Gastrocnemius medialis (tissue), 4 donors: ENCODE measurements at regions not wholly inside any gene's neighbourhood (a gene's known extent, or its start where the extent isn't known, plus 50 kb on each side); places are given as distances from the start of the nearest gene placed in this dataset.

Experiments used
- ATAC-seq, 2 donors: fragments of 150-250 bp; one replicate each; pipeline ENCODE4 v1.9.1; 2016
- DNase-seq, 2 donors: peaks; one replicate each; pipeline ENCODE4 v3.0.0-alpha.2; 2019
- H3K27ac ChIP-seq, 4 donors: fragments of 200-600 bp; sonication (generic); 1 replicate in 1 of 4; 2 replicates in 3 of 4; pipeline ENCODE4 v1.5.1; 2016 to 2018; ENCODE audit warnings: mild to moderate bottlenecking in 2 of 4, moderate library complexity in 1 of 4
- H3K27me3 ChIP-seq, 3 donors: fragments of 200-600 bp; sonication (generic) in 2 of 3; 1 replicate in 1 of 3; 2 replicates in 2 of 3; pipeline versions ENCODE4 v1.5.1 to v1.6.0; 2016 to 2019; ENCODE audit warnings: mild to moderate bottlenecking in 1 of 3, moderate library complexity in 1 of 3
- H3K36me3 ChIP-seq, 2 donors: fragments of 200-600 bp; sonication (generic) in 1 of 2; one replicate each; pipeline ENCODE4 v1.5.1; 2017 to 2018
- H3K4me1 ChIP-seq, 2 donors: fragments of 200-600 bp; sonication (generic) in 1 of 2; one replicate each; pipeline ENCODE4 v1.5.1; 2016 to 2017; ENCODE audit warnings: mild to moderate bottlenecking in 2 of 2
- H3K4me3 ChIP-seq, 4 donors: fragments of 200-600 bp; sonication (generic) in 3 of 4; 1 replicate in 1 of 4; 2 replicates in 3 of 4; pipeline ENCODE4 v1.5.1; 2016 to 2019; ENCODE audit warnings: mild to moderate bottlenecking in 2 of 4
- H3K9me3 ChIP-seq, 3 donors: fragments of 200-600 bp; sonication (generic) in 2 of 3; 1 replicate in 1 of 3; 2 replicates in 2 of 3; pipeline ENCODE4 v1.5.1; 2016 to 2019
- CTCF ChIP-seq, 5 experiments: fragments of 450-650 bp in 3 of 5; fragments of 200-600 bp in 2 of 5; sonication (generic) in 2 of 5; IDR thresholded peaks in 4 of 5; conservative IDR thresholded peaks in 1 of 5; 1 replicate in 4 of 5; 2 replicates in 1 of 5; pipeline ENCODE4 v1.5.1; 2016 to 2019; ENCODE audit warnings: antibody characterized with exemption in 5 of 5, mild to moderate bottlenecking in 3 of 5, moderate library complexity in 3 of 5
- POLR2A ChIP-seq, 2 donors: fragments of 450-650 bp; IDR thresholded peaks; one replicate each; pipeline ENCODE4 v1.6.1; 2017; ENCODE audit warnings: antibody characterized with exemption in 2 of 2, mild to moderate bottlenecking in 2 of 2, moderate library complexity in 2 of 2
- in situ Hi-C, 4 donors: fragments of 200-750 bp; cut with MboI; loops; one replicate each; pipeline versions ENCODE4 v1.15.0 to v1.8.0; 2017; ENCODE audit warnings: low sequenced_read_pairs in 4 of 4
- intact Hi-C: fragments of 100-400 bp; cut with DNase I; formaldehyde crosslinking; loops from one replicate; pipeline ENCODE4 v1.15.1; 2023; ENCODE audit warnings: low total_unique reads

GRCh38 chr12:92546635-92547348, 156.0 kb upstream of the PLEKHG7 start:
- Histone ChIP-seq H3K9me3 (no peaks in the 10 kb centered on the region), H3K27ac (no peak overlapping the region), H3K27me3 (no peaks in the 10 kb centered on the region), H3K4me3 (no peak overlapping the region), H3K36me3 (no peaks in the 10 kb centered on the region), H3K4me1 (peaks cover 0 to 5% of the 10 kb centered on the region in 2 donors)
- DNase-seq (no peak), ATAC-seq (no peak)
- intact Hi-C loops (no loop called here), in situ Hi-C loops (no loop called here)
- TF ChIP-seq CTCF (IDR thresholded peaks at IDR 0.05 in 4 of 5, conservative IDR thresholded peaks at IDR 0.05 in 1 of 5) (no peak), POLR2A (IDR thresholded peaks at IDR 0.05) (no peak)

GRCh38 chr12:92546259-92546634, 156.5 kb upstream of the PLEKHG7 start:
- in situ Hi-C loops: no loop called here
- no peak for ATAC-seq
- H3K4me1 ChIP-seq: peaks cover 0 to 7% of the 10 kb centered on the region in 2 donors
- no peak overlapping the region for H3K27ac ChIP-seq
- no peaks in the 10 kb centered on the region for H3K27me3 ChIP-seq
- H3K4me3 ChIP-seq: no peak overlapping the region
- no peaks in the 10 kb centered on the region for H3K36me3 ChIP-seq
- DNase-seq: no peak
- TF ChIP-seq CTCF (IDR thresholded peaks at IDR 0.05 in 4 of 5, conservative IDR thresholded peaks at IDR 0.05 in 1 of 5) (no peak), POLR2A (IDR thresholded peaks at IDR 0.05) (no peak)
- H3K9me3 ChIP-seq: no peaks in the 10 kb centered on the region
- intact Hi-C loops: no loop called here

GRCh38 chr12:92544322-92544721, 158.5 kb upstream of the PLEKHG7 start:
- H3K9me3 ChIP-seq: no peaks in the 10 kb centered on the region
- intact Hi-C loops: no loop called here
- no peak for TF ChIP-seq CTCF (IDR thresholded peaks at IDR 0.05 in 4 of 5, conservative IDR thresholded peaks at IDR 0.05 in 1 of 5)
- no peak for TF ChIP-seq POLR2A (IDR thresholded peaks at IDR 0.05)
- no peak overlapping the region for H3K4me3 ChIP-seq
- H3K36me3 ChIP-seq: no peaks in the 10 kb centered on the region
- H3K4me1 ChIP-seq: peaks cover 14 to 25% of the 10 kb centered on the region in 2 donors
- ATAC-seq (no peak), DNase-seq (no peak)
- H3K27me3 ChIP-seq: no peaks in the 10 kb centered on the region
- peak overlapping the region in 2 of 4 donors; percentile 14 to 36 for H3K27ac ChIP-seq
- in situ Hi-C loops: no loop called here

DNA sequence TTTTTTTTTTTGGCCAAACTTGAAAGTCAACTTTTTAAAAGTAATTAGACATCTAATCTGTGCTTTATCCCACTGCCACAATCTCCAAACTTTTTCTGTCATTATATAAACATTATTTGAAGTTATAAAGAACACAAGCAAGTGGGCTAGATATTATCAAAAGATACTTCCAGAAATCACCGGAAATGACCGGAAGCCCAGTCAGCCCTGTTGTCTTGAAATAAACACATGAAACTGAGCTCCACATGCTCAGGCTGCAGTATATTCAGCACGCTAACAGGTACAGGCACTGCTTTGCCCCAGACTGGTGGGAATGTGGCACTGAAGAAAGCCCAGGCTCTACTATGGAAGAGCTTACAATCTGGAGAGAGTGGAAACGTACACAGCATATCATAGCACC, 158.9 kb upstream of the PLEKHG7 start:
- ATAC-seq (no peak), DNase-seq (no peak)
- no peak overlapping the region for H3K4me3 ChIP-seq
- H3K4me1 ChIP-seq: peaks cover 14 to 25% of the 10 kb centered on the region in 2 donors
- H3K9me3 ChIP-seq: no peaks in the 10 kb centered on the region
- intact Hi-C loops: no loop called here
- in situ Hi-C loops: no loop called here
- TF ChIP-seq CTCF (IDR thresholded peaks at IDR 0.05 in 4 of 5, conservative IDR thresholded peaks at IDR 0.05 in 1 of 5) (no peak), POLR2A (IDR thresholded peaks at IDR 0.05) (no peak)
- no peaks in the 10 kb centered on the region for H3K36me3 ChIP-seq
- peak overlapping the region in 2 of 4 donors; percentile 14 to 36 for H3K27ac ChIP-seq
- H3K27me3 ChIP-seq: no peaks in the 10 kb centered on the region

DNA sequence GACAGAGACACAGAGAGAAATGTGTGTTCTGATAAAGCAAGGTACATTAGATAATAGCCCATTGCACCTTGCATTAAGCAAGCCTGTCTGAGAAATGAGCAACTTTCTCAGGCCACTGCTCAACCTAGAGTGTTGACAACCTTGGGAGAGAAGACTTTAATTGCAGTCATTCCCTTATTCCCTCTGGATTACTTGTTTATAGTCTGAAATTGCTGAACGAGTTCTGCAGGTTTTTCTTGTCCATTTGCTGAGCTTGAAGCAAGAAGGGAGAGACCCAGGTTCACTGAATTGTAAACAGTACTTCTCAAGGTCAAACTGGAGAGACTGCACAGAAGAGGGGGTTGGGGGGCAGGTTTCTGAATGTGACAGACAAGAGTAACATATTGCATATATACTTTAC, 159.4 kb upstream of the PLEKHG7 start:
- H3K4me3 ChIP-seq: no peak overlapping the region
- no peaks in the 10 kb centered on the region for H3K36me3 ChIP-seq
- TF ChIP-seq POLR2A (IDR thresholded peaks at IDR 0.05) (no peak), CTCF (IDR thresholded peaks at IDR 0.05 in 4 of 5, conservative IDR thresholded peaks at IDR 0.05 in 1 of 5) (no peak)
- ATAC-seq (no peak), DNase-seq (no peak)
- H3K9me3 ChIP-seq: no peaks in the 10 kb centered on the region
- peak overlapping the region in 1 of 4 donors; percentile 14 for H3K27ac ChIP-seq
- intact Hi-C loops (no loop called here), in situ Hi-C loops (no loop called here)
- peaks cover 14 to 25% of the 10 kb centered on the region in 2 donors for H3K4me1 ChIP-seq
- no peaks in the 10 kb centered on the region for H3K27me3 ChIP-seq
